Suprapubic skin (tissue), 3 donors: ENCODE measurements at regions not wholly inside any gene's neighbourhood (a gene's known extent, or its start where the extent isn't known, plus 50 kb on each side); places are given as distances from the start of the nearest gene placed in this dataset.

Experiments
- POLR2A ChIP-seq, 2 donors: fragments of 450-650 bp; IDR thresholded peaks; one replicate each; pipeline ENCODE4 v1.6.1; 2017; ENCODE audit warnings: antibody characterized with exemption in 2 of 2, mild to moderate bottlenecking in 2 of 2, moderate library complexity in 2 of 2
- TF ChIP-seq, protein P1 (sequence below), 2 donors: fragments of 200-600 bp in 1 of 2; fragments of 450-650 bp in 1 of 2; sonication (generic) in 1 of 2; IDR thresholded peaks; one replicate each; pipeline ENCODE4 v1.5.1; 2016 to 2019; ENCODE audit warnings: antibody characterized with exemption in 2 of 2, mild to moderate bottlenecking in 1 of 2, moderate library complexity in 1 of 2

DNA sequence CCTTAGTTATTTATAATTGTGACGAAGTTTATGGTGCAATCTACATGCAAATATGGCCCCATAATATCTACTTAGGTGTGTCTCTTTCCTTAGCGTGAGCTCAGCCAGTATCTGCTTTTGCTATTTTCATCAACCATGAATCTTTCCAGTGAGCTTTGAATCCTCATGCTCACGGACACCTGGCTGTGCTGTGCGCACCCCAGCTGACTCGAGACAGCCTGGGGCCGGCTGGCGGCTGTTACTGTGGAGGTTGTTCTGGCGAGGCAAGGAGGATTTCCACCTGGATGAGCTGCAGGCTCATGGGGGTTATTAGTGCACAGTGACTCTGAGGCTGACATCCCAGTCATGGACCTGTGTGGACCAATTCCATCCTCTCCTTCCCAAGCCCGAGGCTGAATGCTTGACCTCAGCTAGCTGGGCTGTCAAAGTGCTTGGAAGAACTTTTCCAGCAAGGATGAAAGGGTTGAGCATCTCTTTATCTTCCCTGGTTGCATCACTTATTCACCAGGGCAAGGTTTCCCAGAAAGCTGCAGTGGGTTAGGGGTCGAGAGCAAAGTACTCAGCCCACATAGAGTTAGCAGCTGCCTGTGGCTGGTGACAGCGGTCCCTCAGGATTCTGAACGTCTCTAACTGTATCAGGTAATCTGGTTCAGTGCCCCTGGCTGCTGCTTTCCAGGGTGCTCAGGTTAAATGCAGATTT is 141.7 kb downstream of the ARL4C start:
- TF ChIP-seq, protein P1, sequence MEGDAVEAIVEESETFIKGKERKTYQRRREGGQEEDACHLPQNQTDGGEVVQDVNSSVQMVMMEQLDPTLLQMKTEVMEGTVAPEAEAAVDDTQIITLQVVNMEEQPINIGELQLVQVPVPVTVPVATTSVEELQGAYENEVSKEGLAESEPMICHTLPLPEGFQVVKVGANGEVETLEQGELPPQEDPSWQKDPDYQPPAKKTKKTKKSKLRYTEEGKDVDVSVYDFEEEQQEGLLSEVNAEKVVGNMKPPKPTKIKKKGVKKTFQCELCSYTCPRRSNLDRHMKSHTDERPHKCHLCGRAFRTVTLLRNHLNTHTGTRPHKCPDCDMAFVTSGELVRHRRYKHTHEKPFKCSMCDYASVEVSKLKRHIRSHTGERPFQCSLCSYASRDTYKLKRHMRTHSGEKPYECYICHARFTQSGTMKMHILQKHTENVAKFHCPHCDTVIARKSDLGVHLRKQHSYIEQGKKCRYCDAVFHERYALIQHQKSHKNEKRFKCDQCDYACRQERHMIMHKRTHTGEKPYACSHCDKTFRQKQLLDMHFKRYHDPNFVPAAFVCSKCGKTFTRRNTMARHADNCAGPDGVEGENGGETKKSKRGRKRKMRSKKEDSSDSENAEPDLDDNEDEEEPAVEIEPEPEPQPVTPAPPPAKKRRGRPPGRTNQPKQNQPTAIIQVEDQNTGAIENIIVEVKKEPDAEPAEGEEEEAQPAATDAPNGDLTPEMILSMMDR (IDR thresholded peaks at IDR 0.05) = no peak
- TF ChIP-seq POLR2A (IDR thresholded peaks at IDR 0.05) = no peak
